IMR-90 (cell line): ENCODE measurements at regions not wholly inside any gene's neighbourhood (a gene's known extent, or its start where the extent isn't known, plus 50 kb on each side); places are given as distances from the start of the nearest gene placed in this dataset.

Experiments
- ATAC-seq: fragments of 200-7000 bp; cut with Tn5 transposase; 2 replicates; pipeline ENCODE4 v1.9.1; 2020; ENCODE audit warnings: low read depth, mild to moderate bottlenecking, moderate library complexity
- BruUV-seq: library from RNA; stranded (reverse); fragments of 400-500 nt; replicated peaks from 2 replicates; lab custom pipeline; 2021; lab: Mats Ljungman, UMichigan
- CTCF ChIA-PET: fragments of 300-600 bp; formaldehyde crosslinking; extraction: SDS; loops from one replicate; lab custom pipeline; 2021; ENCODE audit warnings: antibody characterized with exemption; lab: Yijun Ruan, JAX
- POLR2A ChIA-PET: fragments of 300-600 bp; sonication (Branson Sonifier 250); formaldehyde crosslinking; loops from one replicate; lab custom pipeline; 2022; ENCODE audit warnings: antibody characterized with exemption; ENCODE audit not compliant: unreplicated experiment; lab: Charles Lee
- DNase-seq: peaks from one replicate; pipeline ENCODE4 v3.0.0; 2013
- H2AFZ ChIP-seq: replicated peaks from 2 replicates; pipeline ENCODE3; 2013; ENCODE audit warnings: low read length, mild to moderate bottlenecking; ENCODE audit not compliant: poor library complexity
- H2AK5ac ChIP-seq: 2 replicates; pipeline ENCODE4 v1.6.1; 2013; ENCODE audit warnings: low read depth, low read length, inconsistent platforms
- H2AK9ac ChIP-seq: replicated peaks from 2 replicates; pipeline ENCODE3; 2013; ENCODE audit warnings: mild to moderate bottlenecking, low read depth, low read length, moderate library complexity; ENCODE audit not compliant: poor library complexity
- H2BK120ac ChIP-seq: 2 replicates; pipeline ENCODE4 v1.6.1; 2013; ENCODE audit warnings: low read depth, low read length, inconsistent platforms
- H2BK15ac ChIP-seq: 3 replicates; pipeline ENCODE4 v1.6.1; 2013; ENCODE audit warnings: low read depth, low read length, inconsistent platforms
- H2BK20ac ChIP-seq: 2 replicates; pipeline ENCODE4 v1.6.1; 2013; ENCODE audit warnings: low read depth, mild to moderate bottlenecking, inconsistent platforms, low read length, moderate library complexity
- H2BK5ac ChIP-seq: 2 replicates; pipeline ENCODE4 v1.6.1; 2013; ENCODE audit warnings: mild to moderate bottlenecking, low read depth, low read length, inconsistent platforms; ENCODE audit not compliant: poor library complexity, severe bottlenecking
- H3K14ac ChIP-seq: replicated peaks from 2 replicates; pipeline ENCODE4 v1.6.1; 2013; ENCODE audit warnings: low read depth, low read length, inconsistent platforms
- H3K18ac ChIP-seq: 2 replicates; pipeline ENCODE4 v1.6.1; 2013; ENCODE audit warnings: low read depth, low read length, control low read depth
- H3K23ac ChIP-seq: 2 replicates; pipeline ENCODE4 v1.6.1; 2013; ENCODE audit warnings: low read depth, low read length, inconsistent platforms
- H3K27ac ChIP-seq: 2 replicates; pipeline ENCODE4 v1.5.1; 2013; ENCODE audit warnings: mild to moderate bottlenecking, control low read depth, low read length; ENCODE audit not compliant: insufficient read depth
- H3K27me3 ChIP-seq: 2 replicates; pipeline ENCODE4 v1.6.1; 2013; ENCODE audit warnings: low read length; ENCODE audit not compliant: control insufficient read depth, insufficient read depth
- H3K36me3 ChIP-seq: 2 replicates; pipeline ENCODE4 v1.6.1; 2013; ENCODE audit warnings: low read length, mixed read lengths; ENCODE audit not compliant: control insufficient read depth, insufficient read depth
- H3K4ac ChIP-seq: 2 replicates; pipeline ENCODE4 v1.6.1; 2013; ENCODE audit warnings: low read depth, low read length, inconsistent platforms
- H3K4me1 ChIP-seq: 2 replicates; pipeline ENCODE4 v1.6.1; 2013; ENCODE audit warnings: low read length, mixed read lengths; ENCODE audit not compliant: control insufficient read depth, insufficient read depth
- H3K4me2 ChIP-seq: 2 replicates; pipeline ENCODE4 v1.6.1; 2013; ENCODE audit warnings: low read depth, mild to moderate bottlenecking, control low read depth, low read length, moderate library complexity
- H3K4me3 ChIP-seq: 2 replicates; pipeline ENCODE4 v1.5.1; 2013; ENCODE audit warnings: low read depth, mild to moderate bottlenecking, control low read depth, low read length, moderate library complexity; ENCODE audit not compliant: insufficient read depth
- H3K56ac ChIP-seq: 2 replicates; pipeline ENCODE4 v1.6.1; 2013; ENCODE audit warnings: low read length, inconsistent platforms; ENCODE audit not compliant: insufficient read depth; ENCODE audit errors: extremely low read depth
- H3K79me1 ChIP-seq, 2 experiments: 2 replicates each; pipeline ENCODE4 v1.6.1; 2013; ENCODE audit warnings: low read length in 2 of 2, inconsistent platforms in 1 of 2, low read depth in 1 of 2
- H3K9ac ChIP-seq: 2 replicates; pipeline ENCODE4 v1.6.1; 2013; ENCODE audit warnings: low read depth, low read length, control low read depth
- H3K9me1 ChIP-seq: 2 replicates; pipeline ENCODE4 v1.6.1; 2013; ENCODE audit warnings: low read length, inconsistent platforms; ENCODE audit not compliant: insufficient read depth
- H3K9me3 ChIP-seq: 2 replicates; pipeline ENCODE4 v1.6.1; 2013; ENCODE audit warnings: low read length; ENCODE audit not compliant: control insufficient read depth, insufficient read depth
- H4K20me1 ChIP-seq: 2 replicates; pipeline ENCODE4 v1.6.1; 2013; ENCODE audit warnings: low read length, inconsistent platforms; ENCODE audit not compliant: insufficient read depth
- H4K5ac ChIP-seq: 2 replicates; pipeline ENCODE4 v1.6.1; 2013; ENCODE audit warnings: mild to moderate bottlenecking, low read depth, low read length, control low read depth
- H4K8ac ChIP-seq, 2 experiments: 2 replicates each; pipeline ENCODE4 v1.6.1; 2013; ENCODE audit warnings: low read depth in 2 of 2, low read length in 2 of 2, control low read depth in 1 of 2, inconsistent platforms in 1 of 2
- H4K91ac ChIP-seq: 2 replicates; pipeline ENCODE4 v1.6.1; 2013; ENCODE audit warnings: low read depth, low read length, inconsistent platforms; ENCODE audit not compliant: insufficient read depth
- BHLHE40 ChIP-seq: fragments of 150-350 bp; IDR thresholded peaks from 2 replicates; pipeline ENCODE4 v1.6.1; 2016; ENCODE audit warnings: mild to moderate bottlenecking, low read depth, low read length
- CEBPB ChIP-seq: IDR thresholded peaks from 2 replicates; pipeline ENCODE4 v1.6.1; 2012; ENCODE audit warnings: low read depth, low read length, improper control_type of control experiment
- ELK1 ChIP-seq: fragments of 150-350 bp; IDR thresholded peaks from 2 replicates; pipeline ENCODE4 v1.6.1; 2016; ENCODE audit warnings: low read depth, mild to moderate bottlenecking, low read length, moderate library complexity, borderline replicate concordance
- MAFK ChIP-seq: IDR thresholded peaks from 2 replicates; pipeline ENCODE4 v1.6.1; 2012; ENCODE audit warnings: low read depth, low read length, improper control_type of control experiment
- MXI1 ChIP-seq: IDR thresholded peaks from 2 replicates; pipeline ENCODE4 v1.6.1; 2012; ENCODE audit warnings: low read depth, mild to moderate bottlenecking, low read length, moderate library complexity, borderline replicate concordance
- SMC3 ChIP-seq: fragments of 150-350 bp; IDR thresholded peaks from 2 replicates; pipeline ENCODE4 v1.6.1; 2016; ENCODE audit warnings: low read depth, mild to moderate bottlenecking, antibody characterized with exemption, low read length, moderate library complexity
- USF2 ChIP-seq: fragments of 150-350 bp; IDR thresholded peaks from 2 replicates; pipeline ENCODE4 v1.6.1; 2017; ENCODE audit warnings: mild to moderate bottlenecking, antibody characterized with exemption, low read length, low read depth
- WGBS, 2 experiments: methylation state at CpG; one replicate each; pipeline versions ENCODE4 v1.1.5 to v1.1.7; 2013; ENCODE audit warnings: missing lambda C conversion rate in 2 of 2; ENCODE audit not compliant: insufficient read length in 1 of 2; ENCODE audit errors: extremely low coverage in 2 of 2; 5-methylcytosine and 5-hydroxymethylcytosine counted together
- dilution Hi-C: fragments of 300-500 bp; cut with HindIII; formaldehyde crosslinking; loops from one replicate; pipeline ENCODE4 v1.14.3; 2018; ENCODE audit warnings: low sequenced_read_pairs; ENCODE audit not compliant: unreplicated experiment
- in situ Hi-C: fragments of 300-500 bp; cut with MboI; formaldehyde crosslinking; loops from 3 replicates; pipeline ENCODE4 v1.14.3; 2019; ENCODE audit warnings: low sequenced_read_pairs, inconsistent platforms, mixed read lengths
- intact Hi-C: fragments of 100-400 bp; cut with micrococcal nuclease; formaldehyde crosslinking; loops from 2 replicates; pipeline ENCODE4 v1.10.0; 2022

- Histone ChIP-seq H2BK5ac (no peak overlapping the region), H3K14ac (no peak overlapping the region), H4K20me1 (no peaks in the 10 kb centered on the region), H3K27me3 (no peaks in the 10 kb centered on the region), H3K4me2 (no peak overlapping the region), H3K9me1 (no peaks in the 10 kb centered on the region), H3K9ac (no peak overlapping the region), H4K8ac (no peak overlapping the region), H2AFZ (no peak overlapping the region), H2AK5ac (no peak overlapping the region), H2BK20ac (no peak overlapping the region), H4K5ac (no peak overlapping the region), H3K36me3 (no peaks in the 10 kb centered on the region), H2AK9ac (no peak overlapping the region), H3K4ac (no peak overlapping the region), H3K27ac (no peak overlapping the region), H3K9me3 (no peaks in the 10 kb centered on the region), H2BK15ac (no peak overlapping the region), H3K4me3 (no peak overlapping the region), H3K18ac (no peak overlapping the region), H3K23ac (no peak overlapping the region), H4K91ac (no peak overlapping the region), H2BK120ac (no peak overlapping the region), H3K79me1 (no peaks in the 10 kb centered on the region), H3K56ac (no peak overlapping the region), H3K4me1 (no peaks in the 10 kb centered on the region)
- no TSS peak for BruUV-seq
- POLR2A ChIA-PET, result no interaction called here
- 80% methylated on average over 1 of the region's 3 CpGs; no CpG with 5 or more reads in 1 of the 2 experiments for WGBS, 2 experiments
- no peak for DNase-seq
- no peak for TF ChIP-seq BHLHE40
- no peak for TF ChIP-seq CEBPB
- TF ChIP-seq MAFK, result no peak
- TF ChIP-seq USF2, result no peak
- no peak for TF ChIP-seq SMC3
- TF ChIP-seq ELK1, result no peak
- no peak for TF ChIP-seq MXI1
- dilution Hi-C loops (no loop called here), intact Hi-C loops (no loop called here), in situ Hi-C loops (no loop called here)
- ATAC-seq, result no peak
- CTCF ChIA-PET, result interaction anchor here (1.3 kb wide), 1 partner anchor 10 kb away, joined by 4 read pairs; no protein-coding TSS in a partner anchor
Measured at GRCh38 chr15:95928822-95929221, 401.7 kb upstream of the NR2F2 start.
